ENCODE measurements at regions not wholly inside any gene's neighbourhood (a gene's known extent, or its start where the extent isn't known, plus 50 kb on each side); places are given as distances from the start of the nearest gene placed in this dataset.
"Not testable (repeated sequence)": the region's sequence is repeated elsewhere in the genome, so short reads cannot be mapped to it uniquely, and the experiment has no call there.

DNA sequence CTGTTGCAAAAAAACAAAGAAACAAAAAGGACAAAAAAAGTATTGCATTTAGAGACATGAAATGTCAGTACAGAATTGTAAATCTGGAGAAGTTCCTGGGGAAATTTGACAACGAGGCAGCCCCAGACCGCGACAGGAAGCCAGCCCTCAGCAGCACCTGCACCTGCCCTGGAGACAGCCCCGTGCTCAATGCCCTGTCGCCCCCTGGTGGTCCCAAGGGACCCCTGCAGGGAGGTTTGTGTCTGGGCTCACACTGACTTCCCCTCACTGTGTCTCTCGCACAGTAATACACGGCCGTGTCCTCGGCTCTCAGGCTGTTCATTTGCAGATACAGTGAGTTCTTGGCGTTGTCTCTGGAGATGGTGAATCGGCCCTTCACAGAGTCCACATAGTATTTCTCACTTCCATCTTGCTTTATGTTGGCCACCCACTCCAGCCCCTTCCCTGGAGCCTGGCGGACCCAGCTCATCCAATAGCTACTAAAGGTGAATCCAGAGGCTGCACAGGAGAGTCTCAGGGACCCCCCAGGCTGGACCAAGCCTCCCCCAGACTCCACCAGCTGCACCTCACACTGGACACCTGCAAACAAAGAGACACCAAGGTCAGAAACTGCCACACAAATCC lies 535.6 kb downstream of the TMEM121 start:
- not testable (repeated sequence) for TF ChIP-seq POLR2A (IDR thresholded peaks at IDR 0.05)
- TF ChIP-seq, protein P1, sequence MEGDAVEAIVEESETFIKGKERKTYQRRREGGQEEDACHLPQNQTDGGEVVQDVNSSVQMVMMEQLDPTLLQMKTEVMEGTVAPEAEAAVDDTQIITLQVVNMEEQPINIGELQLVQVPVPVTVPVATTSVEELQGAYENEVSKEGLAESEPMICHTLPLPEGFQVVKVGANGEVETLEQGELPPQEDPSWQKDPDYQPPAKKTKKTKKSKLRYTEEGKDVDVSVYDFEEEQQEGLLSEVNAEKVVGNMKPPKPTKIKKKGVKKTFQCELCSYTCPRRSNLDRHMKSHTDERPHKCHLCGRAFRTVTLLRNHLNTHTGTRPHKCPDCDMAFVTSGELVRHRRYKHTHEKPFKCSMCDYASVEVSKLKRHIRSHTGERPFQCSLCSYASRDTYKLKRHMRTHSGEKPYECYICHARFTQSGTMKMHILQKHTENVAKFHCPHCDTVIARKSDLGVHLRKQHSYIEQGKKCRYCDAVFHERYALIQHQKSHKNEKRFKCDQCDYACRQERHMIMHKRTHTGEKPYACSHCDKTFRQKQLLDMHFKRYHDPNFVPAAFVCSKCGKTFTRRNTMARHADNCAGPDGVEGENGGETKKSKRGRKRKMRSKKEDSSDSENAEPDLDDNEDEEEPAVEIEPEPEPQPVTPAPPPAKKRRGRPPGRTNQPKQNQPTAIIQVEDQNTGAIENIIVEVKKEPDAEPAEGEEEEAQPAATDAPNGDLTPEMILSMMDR (IDR thresholded peaks at IDR 0.05), result peak in 1 of 2 donors; percentile 20
